RKO (cell line): ENCODE measurements at regions not wholly inside any gene's neighbourhood (a gene's known extent, or its start where the extent isn't known, plus 50 kb on each side); places are given as distances from the start of the nearest gene placed in this dataset.
"Not testable (repeated sequence)": the region's sequence is repeated elsewhere in the genome, so short reads cannot be mapped to it uniquely, and the experiment has no call there.

ENCODE experiments used
- DNase-seq: peaks from one replicate; pipeline ENCODE4 v3.0.0-alpha.2; 2016; ENCODE audit warnings: low spot score

GRCh38 chr2:47295131-47295980 is 73.8 kb upstream of the EPCAM start:
- no peak for DNase-seq

GRCh38 chr2:47293976-47294375 is 75.1 kb upstream of the EPCAM start:
- DNase-seq, result no peak

GRCh38 chr2:47288864-47289263 is 80.2 kb upstream of the EPCAM start:
- DNase-seq, result no peak

GRCh38 chr2:47283659-47284058 is 85.5 kb upstream of the EPCAM start:
- no peak for DNase-seq

GRCh38 chr2:47282621-47283272 is 86.4 kb upstream of the EPCAM start:
- DNase-seq, result no peak

GRCh38 chr2:47279525-47279924 is 89.6 kb upstream of the EPCAM start:
- not testable (repeated sequence) for DNase-seq

- no peak for DNase-seq
Measured at GRCh38 chr2:47277987-47278386, 91.1 kb upstream of the EPCAM start.

- DNase-seq, result no peak
Measured at GRCh38 chr2:47277187-47277586, 91.9 kb upstream of the EPCAM start.

GRCh38 chr2:47276061-47276460 is 93.0 kb upstream of the EPCAM start:
- no peak for DNase-seq

- no peak for DNase-seq
Measured at GRCh38 chr2:47274054-47274782, 94.9 kb upstream of the EPCAM start.

- DNase-seq, result no peak
Measured at GRCh38 chr2:47272905-47273758, 96.0 kb upstream of the EPCAM start.

- peak; percentile 27 for DNase-seq
Measured at GRCh38 chr2:47272031-47272864, 95.9 kb upstream of the CALM2 start.

GRCh38 chr2:47271054-47272000 is 95.0 kb upstream of the CALM2 start:
- no peak for DNase-seq

- no peak for DNase-seq
Measured at GRCh38 chr2:47270421-47270820, 94.1 kb upstream of the CALM2 start.

- peak; percentile 95 for DNase-seq
Measured at GRCh38 chr2:47269316-47270232, 93.3 kb upstream of the CALM2 start.

- no peak for DNase-seq
Measured at GRCh38 chr2:47267711-47268086, 91.4 kb upstream of the CALM2 start.

- DNase-seq, result no peak
Measured at GRCh38 chr2:47266939-47267710, 90.8 kb upstream of the CALM2 start.

- DNase-seq, result no peak
Measured at GRCh38 chr2:47265751-47266231, 89.5 kb upstream of the CALM2 start.
